HFF-Myc (cell line): ENCODE measurements at regions not wholly inside any gene's neighbourhood (a gene's known extent, or its start where the extent isn't known, plus 50 kb on each side); places are given as distances from the start of the nearest gene placed in this dataset.

Experiments
- DNase-seq: peaks from one replicate; pipeline ENCODE4 v3.0.0-alpha.2; 2011; ENCODE audit warnings: low read depth; ENCODE audit errors: extremely low read depth
- H3K4me3 ChIP-seq: replicated peaks from 2 replicates; pipeline ENCODE4 v1.5.1; 2011; ENCODE audit warnings: low read depth, mild to moderate bottlenecking, control low read depth, low read length
- CTCF ChIP-seq: IDR thresholded peaks from 2 replicates; pipeline ENCODE4 v1.5.1; 2012; ENCODE audit warnings: mild to moderate bottlenecking, low read depth, low read length, control low read depth; ENCODE audit errors: missing control alignments

GRCh38 chr2:181300600-181301291 lies 156.4 kb upstream of the ITGA4 start:
- no peak for DNase-seq
- H3K4me3 ChIP-seq: no peak overlapping the region
- no peak for TF ChIP-seq CTCF

GRCh38 chr2:181304011-181304844 lies 153.0 kb upstream of the ITGA4 start:
- no peak for TF ChIP-seq CTCF
- H3K4me3 ChIP-seq: no peak overlapping the region
- no peak for DNase-seq

GRCh38 chr2:181305301-181306123 lies 151.7 kb upstream of the ITGA4 start:
- DNase-seq: no peak
- no peak overlapping the region for H3K4me3 ChIP-seq
- no peak for TF ChIP-seq CTCF

- TF ChIP-seq CTCF: no peak
- no peak overlapping the region for H3K4me3 ChIP-seq
- DNase-seq: no peak
These were observed 150.4 kb upstream of the ITGA4 start for GRCh38 chr2:181306785-181307184.

GRCh38 chr2:181307203-181307991 lies 149.8 kb upstream of the ITGA4 start:
- no peak for DNase-seq
- H3K4me3 ChIP-seq: no peak overlapping the region
- no peak for TF ChIP-seq CTCF

- no peak for TF ChIP-seq CTCF
- no peak for DNase-seq
- no peak overlapping the region for H3K4me3 ChIP-seq
These were observed 148.2 kb upstream of the ITGA4 start for GRCh38 chr2:181308766-181309515.
